ENCODE measurements at regions not wholly inside any gene's neighbourhood (a gene's known extent, or its start where the extent isn't known, plus 50 kb on each side); places are given as distances from the start of the nearest gene placed in this dataset.

DNA sequence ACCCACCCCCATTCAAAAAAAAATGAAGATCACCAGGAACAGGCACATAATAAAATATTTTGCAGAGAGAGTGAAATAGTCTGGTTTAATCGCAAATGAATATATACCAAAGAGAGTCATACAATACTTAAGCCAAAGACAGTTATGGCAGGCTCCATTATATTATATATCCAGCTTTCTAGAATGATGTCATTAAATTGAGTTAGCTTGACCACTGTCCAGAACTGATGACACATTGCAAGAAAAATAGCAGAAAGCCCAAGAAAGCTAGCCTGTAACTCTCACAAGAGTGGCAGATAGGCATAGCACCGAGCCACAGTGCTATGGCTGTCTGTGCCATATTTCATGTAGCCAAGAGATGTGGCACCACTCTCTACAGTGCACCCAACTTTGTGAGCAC is 231.9 kb upstream of the SEMA6D start:
- Histone ChIP-seq H3K27me3 (no peaks in the 10 kb centered on the region), H3K27ac (no peak overlapping the region), H3K4me3 (no peak overlapping the region), H3K36me3 (no peaks in the 10 kb centered on the region), H3K4me1 (no peaks in the 10 kb centered on the region), H3K9me3 (no peaks in the 10 kb centered on the region)
- intact Hi-C loops (cut with DNase I; ENCODE audit: low total_unique reads) = no loop called here
- TF ChIP-seq, protein P1, sequence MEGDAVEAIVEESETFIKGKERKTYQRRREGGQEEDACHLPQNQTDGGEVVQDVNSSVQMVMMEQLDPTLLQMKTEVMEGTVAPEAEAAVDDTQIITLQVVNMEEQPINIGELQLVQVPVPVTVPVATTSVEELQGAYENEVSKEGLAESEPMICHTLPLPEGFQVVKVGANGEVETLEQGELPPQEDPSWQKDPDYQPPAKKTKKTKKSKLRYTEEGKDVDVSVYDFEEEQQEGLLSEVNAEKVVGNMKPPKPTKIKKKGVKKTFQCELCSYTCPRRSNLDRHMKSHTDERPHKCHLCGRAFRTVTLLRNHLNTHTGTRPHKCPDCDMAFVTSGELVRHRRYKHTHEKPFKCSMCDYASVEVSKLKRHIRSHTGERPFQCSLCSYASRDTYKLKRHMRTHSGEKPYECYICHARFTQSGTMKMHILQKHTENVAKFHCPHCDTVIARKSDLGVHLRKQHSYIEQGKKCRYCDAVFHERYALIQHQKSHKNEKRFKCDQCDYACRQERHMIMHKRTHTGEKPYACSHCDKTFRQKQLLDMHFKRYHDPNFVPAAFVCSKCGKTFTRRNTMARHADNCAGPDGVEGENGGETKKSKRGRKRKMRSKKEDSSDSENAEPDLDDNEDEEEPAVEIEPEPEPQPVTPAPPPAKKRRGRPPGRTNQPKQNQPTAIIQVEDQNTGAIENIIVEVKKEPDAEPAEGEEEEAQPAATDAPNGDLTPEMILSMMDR (IDR thresholded peaks at IDR 0.05) = no peak
- TF ChIP-seq POLR2A (IDR thresholded peaks at IDR 0.05) = no peak
- DNase-seq = no peak

DNA sequence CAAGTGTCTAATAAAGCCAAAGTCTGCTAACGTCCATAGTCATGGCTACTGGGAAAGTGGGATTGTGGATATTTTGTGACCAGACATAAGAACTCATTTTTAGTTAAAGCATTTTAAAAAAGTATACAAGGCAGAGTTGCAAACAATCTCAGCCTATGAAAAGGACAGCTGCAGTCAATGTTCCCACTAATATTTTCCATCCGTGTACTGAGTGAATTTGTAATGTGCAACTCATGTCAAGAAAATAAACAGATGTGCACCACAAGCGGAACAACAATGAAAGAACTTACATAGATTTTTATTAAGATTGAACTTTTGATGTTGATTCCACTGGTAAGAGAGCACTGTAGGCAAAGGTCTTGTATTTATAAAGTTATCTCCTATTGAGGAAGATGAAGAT is 231.3 kb upstream of the SEMA6D start:
- H3K9me3 ChIP-seq = no peaks in the 10 kb centered on the region
- H3K27me3 ChIP-seq = no peaks in the 10 kb centered on the region
- no peaks in the 10 kb centered on the region for H3K36me3 ChIP-seq
- no peak for TF ChIP-seq POLR2A (IDR thresholded peaks at IDR 0.05)
- TF ChIP-seq, protein P1 (IDR thresholded peaks at IDR 0.05) = no peak
- intact Hi-C loops (cut with DNase I; ENCODE audit: low total_unique reads) = no loop called here
- no peaks in the 10 kb centered on the region for H3K4me1 ChIP-seq
- no peak overlapping the region for H3K27ac ChIP-seq
- DNase-seq = no peak
- H3K4me3 ChIP-seq = no peak overlapping the region

DNA sequence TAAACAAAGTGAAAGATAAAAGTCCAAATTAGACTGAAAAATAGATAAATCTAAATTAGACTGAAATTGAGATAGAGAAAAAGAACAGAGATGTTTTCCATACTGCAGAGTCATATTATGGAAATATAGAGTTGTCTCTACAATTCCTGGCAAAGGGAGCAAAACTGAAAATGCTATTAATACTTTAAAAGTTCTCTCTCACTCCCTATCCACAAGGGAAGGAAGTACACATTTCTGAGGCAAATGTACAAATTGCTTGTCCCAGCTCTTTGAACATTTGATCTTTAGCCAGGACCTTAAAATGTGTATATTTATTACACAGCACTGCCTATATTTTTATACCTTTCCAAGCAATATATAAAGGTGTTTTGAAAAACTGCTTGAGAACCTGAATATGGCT is 225.1 kb upstream of the SEMA6D start:
- Histone ChIP-seq H3K27ac (no peak overlapping the region), H3K4me1 (no peaks in the 10 kb centered on the region), H3K36me3 (no peaks in the 10 kb centered on the region), H3K4me3 (no peak overlapping the region), H3K27me3 (no peaks in the 10 kb centered on the region), H3K9me3 (no peaks in the 10 kb centered on the region)
- no peak for TF ChIP-seq POLR2A (IDR thresholded peaks at IDR 0.05)
- TF ChIP-seq, protein P1 (IDR thresholded peaks at IDR 0.05) = no peak
- no peak for DNase-seq
- intact Hi-C loops (cut with DNase I; ENCODE audit: low total_unique reads) = no loop called here

DNA sequence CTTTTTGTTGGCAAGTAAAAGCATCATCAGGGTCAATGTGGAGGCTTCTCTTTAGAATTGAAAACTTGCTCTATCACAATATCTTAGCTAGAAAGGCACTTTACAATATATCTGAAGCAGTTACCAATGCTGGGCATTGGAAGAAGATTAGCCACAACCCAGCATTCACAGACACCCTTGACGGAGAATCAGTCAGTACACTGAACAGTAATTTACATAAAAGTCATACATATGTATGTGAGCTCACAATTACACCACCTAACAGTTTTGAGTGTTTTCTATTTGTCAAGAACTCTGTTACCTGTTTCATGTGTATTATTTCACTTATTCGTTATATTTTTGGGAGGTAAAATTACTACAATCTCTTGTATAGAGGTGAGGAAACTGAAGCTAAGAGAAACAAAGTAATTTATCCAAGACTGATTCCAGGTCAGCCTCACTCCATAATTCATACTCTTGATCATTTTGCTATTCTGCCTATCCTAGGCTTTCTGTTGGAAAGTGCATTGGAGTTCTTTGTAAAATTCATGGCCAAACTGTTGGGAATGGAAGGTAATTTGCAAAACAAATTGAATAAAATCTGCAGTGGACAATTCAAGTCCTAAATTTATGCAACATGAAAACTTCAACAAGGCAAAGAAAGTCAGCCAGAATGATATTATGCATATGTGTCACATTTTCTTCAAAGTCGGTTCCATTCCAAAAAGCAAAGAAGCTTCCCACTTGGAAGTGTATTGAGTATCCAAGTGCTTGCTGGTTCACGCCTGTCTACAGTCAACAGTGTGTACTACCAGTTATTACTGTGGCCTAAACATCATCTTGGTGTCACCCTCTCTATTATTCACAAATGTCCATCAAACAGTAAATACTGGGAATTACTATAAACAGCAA is 223.7 kb upstream of the SEMA6D start:
- TF ChIP-seq, protein P1 (IDR thresholded peaks at IDR 0.05) = no peak
- TF ChIP-seq POLR2A (IDR thresholded peaks at IDR 0.05) = no peak
- H3K27ac ChIP-seq = no peak overlapping the region
- DNase-seq = no peak
- intact Hi-C loops (cut with DNase I; ENCODE audit: low total_unique reads) = no loop called here
- no peak overlapping the region for H3K4me3 ChIP-seq
- no peaks in the 10 kb centered on the region for H3K4me1 ChIP-seq
- no peaks in the 10 kb centered on the region for H3K36me3 ChIP-seq
- H3K9me3 ChIP-seq = no peaks in the 10 kb centered on the region
- no peaks in the 10 kb centered on the region for H3K27me3 ChIP-seq

DNA sequence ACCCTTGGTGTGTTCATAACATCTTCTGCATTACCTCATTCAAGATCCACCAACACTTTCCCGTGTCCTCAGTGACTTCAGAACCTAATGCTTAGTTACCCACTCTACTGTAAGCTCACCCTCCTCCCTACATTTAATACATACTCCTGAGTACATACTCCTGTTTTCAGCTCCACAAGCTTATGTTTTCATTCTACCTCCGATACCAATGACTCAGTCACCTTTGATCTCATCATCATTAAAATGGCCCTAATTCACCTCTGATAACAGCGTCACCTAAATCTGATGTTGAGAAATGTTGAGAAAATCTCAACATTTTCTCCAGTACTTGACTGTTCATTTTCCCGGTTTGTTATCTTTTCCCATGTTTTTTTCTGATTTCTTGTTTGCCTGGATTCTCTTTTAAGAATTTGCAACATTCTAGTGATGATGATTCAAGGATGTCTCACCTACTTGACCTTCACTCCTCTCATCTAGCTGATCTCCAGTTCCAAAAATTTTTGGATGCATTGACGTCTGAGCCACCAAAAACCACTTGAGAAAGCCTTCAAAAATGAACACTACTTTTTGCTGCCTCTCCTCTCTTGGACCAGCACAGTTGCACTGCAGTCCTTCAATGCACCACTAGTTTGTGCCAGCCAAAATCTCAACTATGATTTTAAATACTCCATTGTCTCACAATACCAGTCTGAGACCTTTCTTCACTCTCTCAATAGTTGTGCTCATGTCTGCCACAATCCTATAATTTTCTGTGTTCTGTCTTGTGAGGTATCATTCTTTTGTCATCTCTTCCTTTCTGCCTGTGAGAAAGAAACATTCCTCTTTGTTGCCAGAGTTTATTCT is 220.7 kb upstream of the SEMA6D start:
- H3K27me3 ChIP-seq = no peaks in the 10 kb centered on the region
- no peak overlapping the region for H3K27ac ChIP-seq
- no peak for DNase-seq
- H3K9me3 ChIP-seq = no peaks in the 10 kb centered on the region
- no peak overlapping the region for H3K4me3 ChIP-seq
- intact Hi-C loops (cut with DNase I; ENCODE audit: low total_unique reads) = no loop called here
- H3K36me3 ChIP-seq = no peaks in the 10 kb centered on the region
- TF ChIP-seq, protein P1 (IDR thresholded peaks at IDR 0.05) = no peak
- no peak for TF ChIP-seq POLR2A (IDR thresholded peaks at IDR 0.05)
- H3K4me1 ChIP-seq = no peaks in the 10 kb centered on the region

All from uterus (tissue), 3 donors.